ENCODE measurements at regions not wholly inside any gene's neighbourhood (a gene's known extent, or its start where the extent isn't known, plus 50 kb on each side); places are given as distances from the start of the nearest gene placed in this dataset.
"Not testable (repeated sequence)": the region's sequence is repeated elsewhere in the genome, so short reads cannot be mapped to it uniquely, and the experiment has no call there.

GRCh38 chr1:70720521-70720920 lies 309.5 kb downstream of the CTH start:
- DNase-seq (ENCODE audit: low read depth): no peak
- no peak overlapping the region for H3K4me3 ChIP-seq (ENCODE audit: low read depth, low read length)
- H3K27me3 ChIP-seq (ENCODE audit: control insufficient read depth, insufficient read depth, low read length): no peaks in the 10 kb centered on the region
- TF ChIP-seq CTCF (IDR thresholded peaks at IDR 0.05; ENCODE audit: insufficient read depth, low read length, poor library complexity, severe bottlenecking): no peak
- H3K36me3 ChIP-seq (ENCODE audit: control insufficient read depth, insufficient read depth, low read length): no peaks in the 10 kb centered on the region

DNA sequence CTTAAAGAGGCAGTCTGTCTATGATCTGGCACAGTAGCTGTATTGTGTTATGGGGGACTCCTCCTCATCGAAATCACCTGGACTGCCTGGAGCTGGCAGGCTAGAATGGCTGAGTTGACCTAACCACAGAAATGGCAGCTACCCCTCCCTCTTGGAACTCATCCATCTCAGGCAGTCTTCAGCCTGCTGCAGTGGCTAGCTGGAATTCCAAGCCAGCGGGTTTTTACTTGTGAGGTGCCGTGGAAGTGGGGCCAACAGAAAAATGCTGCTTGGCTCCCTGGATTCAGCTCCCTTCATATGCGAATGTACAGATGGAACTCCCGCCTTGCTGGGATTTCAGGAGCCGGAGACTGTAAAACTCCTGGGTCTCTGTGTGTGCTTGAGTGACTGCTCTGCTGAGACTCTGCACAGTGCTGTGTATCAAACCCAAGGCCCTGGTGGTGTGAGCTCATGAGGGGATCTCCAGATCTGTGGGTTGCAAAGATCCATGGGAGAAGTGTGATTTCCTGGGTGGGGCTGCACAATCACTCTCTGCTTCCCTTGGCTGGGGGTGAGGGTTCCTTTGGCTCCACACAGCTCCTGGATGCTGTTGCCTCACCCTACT lies 316.9 kb downstream of the CTH start:
- no peaks in the 10 kb centered on the region for H3K36me3 ChIP-seq (ENCODE audit: control insufficient read depth, insufficient read depth, low read length)
- DNase-seq (ENCODE audit: low read depth): no peak
- no peak overlapping the region for H3K4me3 ChIP-seq (ENCODE audit: low read depth, low read length)
- no peaks in the 10 kb centered on the region for H3K27me3 ChIP-seq (ENCODE audit: control insufficient read depth, insufficient read depth, low read length)
- no peak for TF ChIP-seq CTCF (IDR thresholded peaks at IDR 0.05; ENCODE audit: insufficient read depth, low read length, poor library complexity, severe bottlenecking)

DNA sequence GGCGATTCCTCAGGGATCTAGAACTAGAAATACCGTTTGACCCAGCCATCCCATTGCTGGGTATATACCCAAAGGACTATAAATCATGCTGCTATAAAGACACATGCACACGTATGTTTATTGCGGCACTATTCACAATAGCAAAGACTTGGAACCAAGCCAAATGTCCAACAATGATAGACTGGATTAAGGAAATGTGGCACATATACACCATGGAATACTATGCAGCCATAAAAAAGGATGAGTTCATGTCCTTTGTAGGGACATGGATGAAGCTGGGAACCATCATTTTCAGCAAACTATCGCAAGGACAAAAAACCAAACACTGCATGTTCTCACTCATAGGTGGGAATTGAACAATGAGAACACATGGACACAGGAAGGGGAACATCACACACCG lies 311.1 kb downstream of the PTGER3 start:
- DNase-seq (ENCODE audit: low read depth); H3K36me3 ChIP-seq (ENCODE audit: control insufficient read depth, insufficient read depth, low read length); H3K27me3 ChIP-seq (ENCODE audit: control insufficient read depth, insufficient read depth, low read length); H3K4me3 ChIP-seq (ENCODE audit: low read depth, low read length): not testable (repeated sequence)

DNA sequence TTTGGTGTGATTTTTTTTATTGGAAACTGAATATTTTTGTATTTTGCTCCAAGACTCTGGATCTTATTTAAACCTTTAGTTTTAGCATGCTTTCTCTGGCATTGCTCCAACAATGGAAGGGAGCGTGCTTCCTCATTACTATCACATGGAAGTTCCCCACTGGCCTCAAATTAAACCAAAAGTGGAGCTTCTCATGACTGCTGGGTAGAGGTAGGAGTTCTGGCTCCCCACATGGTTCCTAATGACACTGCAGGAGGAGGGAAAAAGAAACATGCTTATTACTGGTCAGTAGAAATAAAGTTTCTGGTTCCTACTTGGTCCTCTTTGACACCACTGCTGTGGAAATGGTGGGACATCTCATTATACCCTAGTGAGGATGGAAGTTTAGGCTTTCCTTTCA lies 310.5 kb downstream of the PTGER3 start:
- no peak for DNase-seq (ENCODE audit: low read depth)
- Histone ChIP-seq H3K4me3 (ENCODE audit: low read depth, low read length) (no peak overlapping the region), H3K27me3 (ENCODE audit: control insufficient read depth, insufficient read depth, low read length) (no peaks in the 10 kb centered on the region), H3K36me3 (ENCODE audit: control insufficient read depth, insufficient read depth, low read length) (no peaks in the 10 kb centered on the region)
- TF ChIP-seq CTCF (IDR thresholded peaks at IDR 0.05; ENCODE audit: insufficient read depth, low read length, poor library complexity, severe bottlenecking): no peak

DNA sequence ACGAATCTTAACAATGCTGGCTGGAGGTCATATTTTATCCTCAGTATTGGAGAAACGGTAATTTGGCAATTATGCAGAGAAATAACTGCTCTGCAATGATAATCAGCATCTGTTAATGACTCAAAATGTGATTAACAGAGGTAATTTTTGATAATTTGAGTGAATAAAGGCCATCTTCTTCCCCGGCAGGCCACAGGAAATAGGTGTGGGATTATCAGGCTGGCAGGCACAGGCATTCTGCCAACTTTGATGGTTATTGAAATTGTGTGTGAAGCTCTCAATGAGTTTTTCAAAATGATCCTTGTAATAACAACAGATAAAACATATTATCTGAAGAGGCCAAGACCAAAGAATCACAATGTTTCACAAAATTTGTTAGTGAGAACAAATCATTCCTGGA lies 309.0 kb downstream of the PTGER3 start:
- no peak for DNase-seq (ENCODE audit: low read depth)
- no peak overlapping the region for H3K4me3 ChIP-seq (ENCODE audit: low read depth, low read length)
- TF ChIP-seq CTCF (IDR thresholded peaks at IDR 0.05; ENCODE audit: insufficient read depth, low read length, poor library complexity, severe bottlenecking): no peak
- no peaks in the 10 kb centered on the region for H3K27me3 ChIP-seq (ENCODE audit: control insufficient read depth, insufficient read depth, low read length)
- no peaks in the 10 kb centered on the region for H3K36me3 ChIP-seq (ENCODE audit: control insufficient read depth, insufficient read depth, low read length)

DNA sequence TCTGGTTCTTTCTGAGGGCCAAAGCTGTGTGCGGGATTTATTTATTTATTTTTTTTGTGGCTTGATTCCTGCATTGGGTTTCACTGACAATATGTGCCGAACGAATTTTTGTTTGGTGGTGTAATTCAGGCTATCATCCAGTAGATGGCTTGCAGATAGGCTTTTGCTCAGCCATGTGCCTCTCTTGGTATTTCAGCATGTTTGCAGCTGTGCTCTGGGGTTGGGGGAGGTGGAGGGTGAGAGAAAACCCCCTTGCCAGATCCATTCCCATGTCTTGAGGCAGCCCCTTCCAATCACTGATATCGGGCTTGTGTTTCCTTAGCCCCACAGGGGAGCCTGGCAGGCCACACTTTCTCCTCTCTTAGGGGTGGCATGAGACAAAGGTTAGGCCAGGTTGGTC lies 302.4 kb downstream of the PTGER3 start:
- no peaks in the 10 kb centered on the region for H3K36me3 ChIP-seq (ENCODE audit: control insufficient read depth, insufficient read depth, low read length)
- peak; percentile 29 for TF ChIP-seq CTCF (IDR thresholded peaks at IDR 0.05; ENCODE audit: insufficient read depth, low read length, poor library complexity, severe bottlenecking)
- H3K4me3 ChIP-seq (ENCODE audit: low read depth, low read length): no peak overlapping the region
- no peak for DNase-seq (ENCODE audit: low read depth)
- H3K27me3 ChIP-seq (ENCODE audit: control insufficient read depth, insufficient read depth, low read length): no peaks in the 10 kb centered on the region

DNA sequence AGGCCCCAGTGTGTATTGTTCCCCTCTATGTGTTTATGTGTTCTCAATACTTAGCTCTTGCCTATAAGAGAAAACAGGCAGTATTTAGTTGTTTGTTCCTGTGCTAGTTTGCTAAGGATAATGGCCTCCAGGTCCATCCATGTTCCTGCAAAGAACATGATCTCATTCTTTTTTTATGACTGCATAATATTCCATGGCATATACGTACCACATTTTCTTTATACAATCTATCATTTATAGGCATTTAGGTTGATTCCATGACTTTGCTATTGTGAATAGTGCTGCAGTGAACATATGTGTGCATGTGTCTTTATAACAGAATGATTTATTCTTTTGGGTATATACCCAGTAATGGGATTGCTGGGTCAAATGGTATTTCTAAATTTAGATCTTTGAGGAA lies 301.6 kb downstream of the PTGER3 start:
- H3K27me3 ChIP-seq (ENCODE audit: control insufficient read depth, insufficient read depth, low read length); H3K36me3 ChIP-seq (ENCODE audit: control insufficient read depth, insufficient read depth, low read length); DNase-seq (ENCODE audit: low read depth); H3K4me3 ChIP-seq (ENCODE audit: low read depth, low read length): not testable (repeated sequence)

DNA sequence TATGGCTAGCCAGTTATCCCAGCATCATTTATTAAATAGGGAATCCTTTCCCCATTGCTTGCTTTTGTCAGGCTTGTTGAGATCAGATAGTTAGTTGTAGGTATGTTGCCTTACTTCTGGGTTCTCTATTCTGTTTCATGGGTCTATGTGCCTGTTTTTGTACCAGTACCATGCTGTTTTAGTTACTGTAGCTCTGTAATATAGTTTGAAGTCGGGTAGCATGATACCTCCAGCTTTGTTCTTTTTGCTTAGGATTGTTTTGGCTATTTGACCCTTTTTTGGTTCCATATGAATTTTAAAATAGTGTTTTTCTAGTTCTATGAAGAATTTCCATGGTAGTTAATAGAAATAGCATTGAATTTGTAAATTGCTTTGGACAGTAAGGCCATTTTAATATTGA lies 300.5 kb downstream of the PTGER3 start:
- H3K27me3 ChIP-seq (ENCODE audit: control insufficient read depth, insufficient read depth, low read length); H3K4me3 ChIP-seq (ENCODE audit: low read depth, low read length); H3K36me3 ChIP-seq (ENCODE audit: control insufficient read depth, insufficient read depth, low read length); DNase-seq (ENCODE audit: low read depth): not testable (repeated sequence)

- not testable (repeated sequence) for H3K36me3 ChIP-seq (ENCODE audit: control insufficient read depth, insufficient read depth, low read length); DNase-seq (ENCODE audit: low read depth); H3K27me3 ChIP-seq (ENCODE audit: control insufficient read depth, insufficient read depth, low read length); H3K4me3 ChIP-seq (ENCODE audit: low read depth, low read length)
Measured at GRCh38 chr1:70751676-70752287, 295.8 kb downstream of the PTGER3 start.

Measured in kidney epithelial cell (primary cell).